ENCODE measurements at regions not wholly inside any gene's neighbourhood (a gene's known extent, or its start where the extent isn't known, plus 50 kb on each side); places are given as distances from the start of the nearest gene placed in this dataset.

DNA sequence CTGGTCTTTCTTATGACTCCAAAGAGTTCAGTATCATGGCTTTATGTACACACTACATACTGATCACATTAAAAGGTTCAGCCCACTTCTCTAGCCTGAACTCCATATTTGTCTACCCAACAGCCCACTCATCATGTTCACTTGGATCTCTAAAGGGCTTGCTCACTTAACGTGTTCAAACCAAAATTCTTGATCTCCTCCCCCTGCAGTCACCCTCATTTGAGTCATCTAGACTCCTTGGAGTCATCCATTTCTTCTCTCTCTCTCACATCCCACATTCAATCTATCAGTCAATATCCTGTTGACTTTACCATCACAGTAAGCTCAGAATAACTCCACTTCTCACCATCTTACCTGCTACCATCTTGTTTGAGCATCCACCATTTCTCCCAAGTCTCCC, 148.4 kb upstream of the ARID2 start:
- no peak for TF ChIP-seq CTCF (IDR thresholded peaks at IDR 0.05)
- intact Hi-C loops (cut with DNase I; ENCODE audit: low total_unique reads), result no loop called here
- H3K27ac ChIP-seq, result no peak overlapping the region

DNA sequence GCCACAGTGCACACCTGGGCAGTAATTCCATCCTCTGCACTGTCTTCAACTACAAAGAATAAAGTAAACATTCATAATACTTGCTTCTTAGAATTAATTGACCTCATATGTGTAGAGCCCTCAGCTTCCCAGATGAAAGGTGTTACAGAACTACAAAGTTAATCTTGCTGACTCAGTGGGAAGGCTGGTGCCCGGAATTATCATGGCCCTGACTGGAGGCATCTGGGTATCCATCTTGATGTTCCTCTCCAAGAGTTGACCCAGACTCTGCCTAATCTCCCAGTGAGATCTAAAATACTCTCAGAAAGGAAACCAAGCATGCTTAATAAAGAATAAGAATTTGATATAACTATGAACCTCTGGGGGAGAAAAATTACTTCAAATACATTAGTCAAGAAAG, 147.0 kb upstream of the ARID2 start:
- no peaks in the 10 kb centered on the region for H3K27me3 ChIP-seq
- intact Hi-C loops (cut with DNase I; ENCODE audit: low total_unique reads), result no loop called here
- DNase-seq, result no peak
- H3K36me3 ChIP-seq, result no peaks in the 10 kb centered on the region
- no peak for TF ChIP-seq CTCF (IDR thresholded peaks at IDR 0.05)
- H3K27ac ChIP-seq, result no peak overlapping the region
- H3K4me3 ChIP-seq, result no peak overlapping the region
- no peaks in the 10 kb centered on the region for H3K4me1 ChIP-seq
- H3K9me3 ChIP-seq, result no peaks in the 10 kb centered on the region

More for the DNA sequence above, 148.4 kb upstream of the ARID2 start:
- no peak overlapping the region for H3K4me3 ChIP-seq
- no peaks in the 10 kb centered on the region for H3K4me1 ChIP-seq
- no peaks in the 10 kb centered on the region for H3K9me3 ChIP-seq
- no peaks in the 10 kb centered on the region for H3K36me3 ChIP-seq
- no peaks in the 10 kb centered on the region for H3K27me3 ChIP-seq
- no peak for DNase-seq

DNA sequence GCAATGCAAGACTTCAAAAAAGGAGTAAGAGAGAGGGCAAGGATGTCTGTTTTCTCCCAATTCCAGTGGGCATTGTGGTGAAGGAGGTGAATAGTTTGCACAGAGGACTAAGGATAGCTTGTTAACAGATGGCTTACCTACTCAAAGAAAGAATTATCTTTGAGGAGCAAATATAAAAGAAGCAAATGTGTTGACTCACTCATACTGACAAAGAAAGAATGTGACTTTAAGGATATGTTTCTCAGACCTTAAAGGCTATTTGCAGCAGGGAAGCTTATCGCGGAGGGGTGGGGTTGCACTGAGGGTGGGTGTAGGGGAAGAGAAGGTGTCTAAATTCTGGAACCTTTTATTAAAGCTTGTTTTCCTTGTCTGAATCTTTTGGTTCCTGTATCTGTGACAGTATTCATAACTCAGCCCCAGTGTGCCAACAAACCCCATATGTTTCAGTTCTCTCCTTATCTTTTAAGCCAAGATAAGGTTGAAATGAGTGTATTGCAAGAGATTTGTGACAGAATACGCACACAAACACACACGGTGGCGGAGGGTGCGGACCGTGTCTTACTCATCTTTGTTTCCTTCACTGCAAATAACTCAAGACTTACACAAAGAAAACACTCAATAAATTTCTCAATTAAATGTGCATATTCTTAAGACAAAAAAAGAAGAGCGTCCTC, 146.4 kb upstream of the ARID2 start:
- H3K27ac ChIP-seq, result no peak overlapping the region
- H3K27me3 ChIP-seq, result no peaks in the 10 kb centered on the region
- no peaks in the 10 kb centered on the region for H3K4me1 ChIP-seq
- no peak overlapping the region for H3K4me3 ChIP-seq
- intact Hi-C loops (cut with DNase I; ENCODE audit: low total_unique reads), result no loop called here
- DNase-seq, result no peak
- no peak for TF ChIP-seq CTCF (IDR thresholded peaks at IDR 0.05)
- H3K9me3 ChIP-seq, result no peaks in the 10 kb centered on the region
- no peaks in the 10 kb centered on the region for H3K36me3 ChIP-seq

- no peaks in the 10 kb centered on the region for H3K36me3 ChIP-seq
- H3K9me3 ChIP-seq, result no peaks in the 10 kb centered on the region
- intact Hi-C loops (cut with DNase I; ENCODE audit: low total_unique reads), result no loop called here
- TF ChIP-seq CTCF (IDR thresholded peaks at IDR 0.05), result no peak
- no peak overlapping the region for H3K4me3 ChIP-seq
- DNase-seq, result no peak
- H3K27me3 ChIP-seq, result no peaks in the 10 kb centered on the region
- H3K27ac ChIP-seq, result no peak overlapping the region
- no peaks in the 10 kb centered on the region for H3K4me1 ChIP-seq
Measured at GRCh38 chr12:45584336-45584735, 145.2 kb upstream of the ARID2 start.

- no peak overlapping the region for H3K27ac ChIP-seq
- no peaks in the 10 kb centered on the region for H3K36me3 ChIP-seq
- intact Hi-C loops (cut with DNase I; ENCODE audit: low total_unique reads), result no loop called here
- H3K27me3 ChIP-seq, result no peaks in the 10 kb centered on the region
- H3K9me3 ChIP-seq, result no peaks in the 10 kb centered on the region
- no peak overlapping the region for H3K4me3 ChIP-seq
- no peak for TF ChIP-seq CTCF (IDR thresholded peaks at IDR 0.05)
- no peaks in the 10 kb centered on the region for H3K4me1 ChIP-seq
- DNase-seq, result peak in 1 of 2 donors; percentile 66
Measured at GRCh38 chr12:45585522-45586230, 143.8 kb upstream of the ARID2 start.

Measured in tibial artery (tissue), 4 donors.